ENCODE measurements at regions not wholly inside any gene's neighbourhood (a gene's known extent, or its start where the extent isn't known, plus 50 kb on each side); places are given as distances from the start of the nearest gene placed in this dataset.

DNA sequence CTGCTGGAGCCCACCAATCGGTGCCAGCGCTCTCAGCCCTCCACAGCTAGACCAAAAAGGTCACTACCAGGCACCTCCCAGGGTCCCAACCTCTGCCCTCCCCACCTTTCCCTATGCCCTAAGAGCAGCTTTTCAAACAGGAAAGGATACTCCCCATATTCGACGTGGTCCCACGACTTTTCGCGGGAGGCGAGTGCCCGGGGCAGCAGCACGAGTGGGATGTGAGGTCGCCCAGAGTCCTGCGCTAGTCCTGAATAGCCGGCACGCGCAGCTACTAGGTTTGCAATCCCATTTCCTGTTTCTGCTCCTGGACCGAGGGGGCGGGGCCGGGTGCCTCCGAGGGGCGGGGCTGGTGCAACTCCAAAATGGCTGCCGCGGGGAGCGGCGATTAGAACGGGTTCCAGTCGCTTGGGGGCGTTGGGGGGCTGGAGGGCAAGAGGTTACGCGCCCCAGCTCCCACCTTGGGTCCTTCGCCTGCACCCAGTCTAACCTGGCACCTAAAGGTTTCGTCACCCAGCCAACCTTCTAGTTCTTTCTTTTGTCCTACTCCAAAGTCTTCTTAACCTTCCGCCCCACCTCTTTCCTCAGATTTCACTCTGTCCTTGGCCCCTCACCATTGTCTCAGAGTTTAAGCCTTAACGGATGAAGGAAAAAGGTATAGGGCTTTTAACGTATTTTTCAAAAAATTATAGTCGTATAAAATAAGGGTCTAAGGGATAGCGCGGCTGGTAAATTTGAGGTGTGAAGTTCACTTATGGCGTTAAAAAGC lies 85.0 kb upstream of the TENT5D start:
- intact Hi-C loops (cut with DNase I, micrococcal nuclease), result no loop called here
- Histone ChIP-seq H3K4me1 (ENCODE audit: low read depth) (no peaks in the 10 kb centered on the region), H3K4me3 (no peak overlapping the region), H3K9me3 (no peaks in the 10 kb centered on the region), H3K36me3 (ENCODE audit: low read depth) (no peaks in the 10 kb centered on the region)
- ATAC-seq (peak; percentile 92), DNase-seq (peak; percentile 69 to 83 (median 77))
- no peak for TF ChIP-seq CTCF (IDR thresholded peaks at IDR 0.05)

DNA sequence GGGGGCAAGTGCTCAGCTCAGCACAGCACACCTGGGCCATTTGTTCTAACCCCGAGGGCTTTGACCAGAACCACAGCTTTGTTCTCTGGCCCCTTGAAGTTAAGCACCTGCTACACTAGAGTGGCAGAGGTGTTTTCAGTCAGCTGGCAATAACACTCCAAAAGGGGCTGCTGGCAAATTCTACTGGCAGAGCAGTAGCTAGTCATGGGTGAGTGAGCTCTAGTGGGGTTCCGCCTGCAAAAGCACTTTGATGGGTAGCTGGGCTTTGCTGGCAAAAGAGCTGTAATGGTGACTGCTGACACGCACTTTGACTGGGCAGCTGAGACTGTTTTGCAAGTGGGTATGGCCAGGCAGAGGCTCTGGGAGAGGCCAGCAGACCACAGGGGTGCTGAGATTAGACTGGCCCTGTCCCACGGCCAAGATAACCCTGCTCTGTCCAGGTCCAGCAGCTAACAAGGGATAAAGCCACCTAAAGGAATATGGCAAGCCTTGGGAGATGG lies 65.2 kb upstream of the TENT5D start:
- intact Hi-C loops (cut with DNase I, micrococcal nuclease), result no loop called here
- H3K4me1 ChIP-seq (ENCODE audit: low read depth), result no peaks in the 10 kb centered on the region

More for the DNA sequence above, 65.2 kb upstream of the TENT5D start:
- DNase-seq (no peak), ATAC-seq (no peak)
- Histone ChIP-seq H3K9me3 (no peaks in the 10 kb centered on the region), H3K4me3 (no peak overlapping the region), H3K36me3 (ENCODE audit: low read depth) (no peaks in the 10 kb centered on the region)
- TF ChIP-seq CTCF (IDR thresholded peaks at IDR 0.05), result no peak
